ENCODE measurements at regions not wholly inside any gene's neighbourhood (a gene's known extent, or its start where the extent isn't known, plus 50 kb on each side); places are given as distances from the start of the nearest gene placed in this dataset.

- TF ChIP-seq, protein P1, sequence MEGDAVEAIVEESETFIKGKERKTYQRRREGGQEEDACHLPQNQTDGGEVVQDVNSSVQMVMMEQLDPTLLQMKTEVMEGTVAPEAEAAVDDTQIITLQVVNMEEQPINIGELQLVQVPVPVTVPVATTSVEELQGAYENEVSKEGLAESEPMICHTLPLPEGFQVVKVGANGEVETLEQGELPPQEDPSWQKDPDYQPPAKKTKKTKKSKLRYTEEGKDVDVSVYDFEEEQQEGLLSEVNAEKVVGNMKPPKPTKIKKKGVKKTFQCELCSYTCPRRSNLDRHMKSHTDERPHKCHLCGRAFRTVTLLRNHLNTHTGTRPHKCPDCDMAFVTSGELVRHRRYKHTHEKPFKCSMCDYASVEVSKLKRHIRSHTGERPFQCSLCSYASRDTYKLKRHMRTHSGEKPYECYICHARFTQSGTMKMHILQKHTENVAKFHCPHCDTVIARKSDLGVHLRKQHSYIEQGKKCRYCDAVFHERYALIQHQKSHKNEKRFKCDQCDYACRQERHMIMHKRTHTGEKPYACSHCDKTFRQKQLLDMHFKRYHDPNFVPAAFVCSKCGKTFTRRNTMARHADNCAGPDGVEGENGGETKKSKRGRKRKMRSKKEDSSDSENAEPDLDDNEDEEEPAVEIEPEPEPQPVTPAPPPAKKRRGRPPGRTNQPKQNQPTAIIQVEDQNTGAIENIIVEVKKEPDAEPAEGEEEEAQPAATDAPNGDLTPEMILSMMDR (IDR thresholded peaks at IDR 0.05; ENCODE audit: low read length, missing control alignments): no peak
These were observed 1565.4 kb downstream of the PCDH18 start for GRCh38 chr4:135966936-135967335.

DNA sequence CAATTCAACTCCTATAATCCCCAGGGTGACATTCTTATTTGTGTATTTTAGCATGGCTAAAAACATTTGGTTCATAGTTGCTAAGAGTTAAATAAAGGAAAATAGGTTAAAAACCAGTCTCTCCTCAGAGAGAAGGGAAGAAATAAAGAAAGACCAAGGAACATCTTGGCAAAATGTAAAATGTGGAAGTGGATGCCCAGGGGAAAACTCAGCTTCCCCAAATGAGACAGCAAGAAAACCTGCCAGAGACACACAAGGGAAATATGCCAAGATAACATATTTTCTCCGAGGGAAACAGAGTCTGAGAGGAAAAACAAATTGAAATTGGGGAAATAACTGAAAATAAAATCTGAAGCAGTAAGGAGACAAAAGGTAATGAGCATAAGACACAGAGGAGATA lies 1569.3 kb downstream of the PCDH18 start:
- no peak overlapping the region for H3K4me3 ChIP-seq (replicated peaks; ENCODE audit: low read depth, low read length)
- TF ChIP-seq, protein P1 (IDR thresholded peaks at IDR 0.05; ENCODE audit: low read length, missing control alignments): no peak
- DNase-seq (ENCODE audit: low read depth): no peak

More at GRCh38 chr4:135966936-135967335, 1565.4 kb downstream of the PCDH18 start:
- no peak overlapping the region for H3K4me3 ChIP-seq (replicated peaks; ENCODE audit: low read depth, low read length)
- no peak for DNase-seq (ENCODE audit: low read depth)

- no peak overlapping the region for H3K4me3 ChIP-seq (replicated peaks; ENCODE audit: low read depth, low read length)
- TF ChIP-seq, protein P1 (IDR thresholded peaks at IDR 0.05; ENCODE audit: low read length, missing control alignments): no peak
- no peak for DNase-seq (ENCODE audit: low read depth)
These were observed 1582.4 kb downstream of the PCDH18 start for GRCh38 chr4:135949931-135950330.

DNA sequence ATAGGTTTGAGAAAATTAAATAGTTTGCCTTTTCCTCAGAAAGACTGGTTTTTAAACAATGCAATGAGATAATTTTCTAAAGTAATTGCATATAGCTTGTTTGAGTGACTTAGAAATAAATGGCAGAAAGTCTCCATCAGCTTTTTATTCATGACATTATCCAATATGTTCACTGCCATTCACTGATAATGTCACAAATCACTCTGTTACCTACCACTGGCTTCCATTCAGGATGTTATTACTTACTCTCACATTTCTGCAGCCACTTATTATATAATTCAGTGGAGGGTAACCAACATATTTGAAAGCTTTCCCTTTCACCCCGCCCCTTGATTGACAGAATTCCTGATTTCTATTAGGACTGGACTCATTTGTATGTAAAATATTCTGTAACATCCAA lies 1583.5 kb downstream of the PCDH18 start:
- TF ChIP-seq, protein P1 (IDR thresholded peaks at IDR 0.05; ENCODE audit: low read length, missing control alignments): no peak
- no peak overlapping the region for H3K4me3 ChIP-seq (replicated peaks; ENCODE audit: low read depth, low read length)
- no peak for DNase-seq (ENCODE audit: low read depth)

DNA sequence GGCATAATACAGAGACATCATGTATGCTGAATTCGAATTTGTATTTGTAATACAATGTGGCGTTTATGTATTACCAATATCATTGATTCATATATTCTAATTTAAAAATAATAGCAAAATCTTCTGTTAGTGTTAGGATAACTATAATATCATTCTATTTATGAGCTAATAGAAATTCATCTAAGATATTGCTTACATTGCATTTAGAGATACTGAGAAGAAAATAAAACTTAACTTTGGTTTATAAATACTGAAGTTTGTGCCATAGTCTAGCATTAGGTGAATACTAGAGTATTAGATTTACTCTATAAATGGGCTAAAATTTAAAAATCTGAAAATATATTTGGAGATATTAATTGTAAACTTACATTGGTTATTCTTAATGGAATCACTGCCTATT lies 1590.6 kb downstream of the PCDH18 start:
- DNase-seq (ENCODE audit: low read depth): no peak
- TF ChIP-seq, protein P1 (IDR thresholded peaks at IDR 0.05; ENCODE audit: low read length, missing control alignments): no peak
- no peak overlapping the region for H3K4me3 ChIP-seq (replicated peaks; ENCODE audit: low read depth, low read length)

DNA sequence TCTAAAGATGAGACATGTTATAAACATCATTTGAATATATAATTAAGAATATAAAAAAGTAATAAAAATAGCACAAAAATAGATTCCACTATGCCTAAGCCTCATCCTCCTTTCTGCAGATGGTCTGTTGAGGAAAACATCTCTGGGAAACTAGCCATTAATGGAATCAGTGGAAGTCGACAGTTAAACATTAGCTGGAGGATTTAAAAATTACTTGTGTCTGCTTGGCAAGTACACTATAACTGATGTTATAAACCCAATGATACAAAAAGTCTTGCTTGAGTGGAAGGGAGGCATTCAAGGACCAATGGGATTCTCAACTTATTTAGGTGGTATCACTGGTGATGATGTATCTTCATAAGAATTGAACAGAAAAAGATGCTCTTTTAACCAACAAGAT lies 1598.3 kb downstream of the PCDH18 start:
- DNase-seq (ENCODE audit: low read depth): no peak
- TF ChIP-seq, protein P1 (IDR thresholded peaks at IDR 0.05; ENCODE audit: low read length, missing control alignments): no peak
- no peak overlapping the region for H3K4me3 ChIP-seq (replicated peaks; ENCODE audit: low read depth, low read length)

GRCh38 chr4:135927651-135928050 lies 1604.6 kb downstream of the PCDH18 start:
- TF ChIP-seq, protein P1 (IDR thresholded peaks at IDR 0.05; ENCODE audit: low read length, missing control alignments): no peak
- no peak overlapping the region for H3K4me3 ChIP-seq (replicated peaks; ENCODE audit: low read depth, low read length)
- DNase-seq (ENCODE audit: low read depth): no peak

All from fibroblast of pulmonary artery (primary cell).